ENCODE measurements at regions not wholly inside any gene's neighbourhood (a gene's known extent, or its start where the extent isn't known, plus 50 kb on each side); places are given as distances from the start of the nearest gene placed in this dataset.

DNA sequence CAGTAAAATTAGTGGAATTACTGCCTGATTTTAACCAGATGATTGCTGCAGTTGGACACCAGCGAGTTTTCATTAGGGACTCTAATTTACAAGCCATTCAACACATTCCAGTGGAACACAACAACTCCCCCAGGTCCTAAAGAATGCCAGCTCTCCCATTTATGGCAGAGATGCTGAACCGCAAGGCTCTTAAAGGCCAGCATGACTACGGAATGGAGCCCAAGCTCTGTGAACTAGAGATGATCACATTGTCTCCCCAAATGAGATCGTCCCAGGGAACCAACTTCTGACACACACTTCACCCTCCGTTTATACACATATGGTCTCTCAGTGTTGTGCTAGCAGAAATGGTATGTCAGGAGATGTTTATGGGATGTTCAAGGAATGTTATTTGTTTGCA, 446.2 kb upstream of the NR2F2 start:
- TF ChIP-seq CTCF (IDR thresholded peaks at IDR 0.05): no peak
- TF ChIP-seq POLR2A (IDR thresholded peaks at IDR 0.05): no peak
- no peak for TF ChIP-seq POLR2AphosphoS5 (IDR thresholded peaks at IDR 0.05)

All from suprapubic skin (tissue), 4 donors.